Right ventricle myocardium inferior (tissue), 1 donor: ENCODE measurements at regions not wholly inside any gene's neighbourhood (a gene's known extent, or its start where the extent isn't known, plus 50 kb on each side); places are given as distances from the start of the nearest gene placed in this dataset.
"Not testable (repeated sequence)": the region's sequence is repeated elsewhere in the genome, so short reads cannot be mapped to it uniquely, and the experiment has no call there.

Experiments used
- ATAC-seq: fragments of 200-7000 bp; cut with Tn5 transposase; one replicate; pipeline ENCODE4 v1.9.1; 2020; ENCODE audit warnings: mild to moderate bottlenecking, moderate library complexity
- DNase-seq: peaks from one replicate; pipeline ENCODE4 v3.0.0; 2021; ENCODE audit errors: missing footprints
- intact Hi-C: fragments of 100-400 bp; cut with DNase I; formaldehyde crosslinking; loops from one replicate; pipeline ENCODE4 v1.11.0; 2022
- donor health status: DM: no; HTN: yes; CAD: no; lungs with severe emphysema.

DNA sequence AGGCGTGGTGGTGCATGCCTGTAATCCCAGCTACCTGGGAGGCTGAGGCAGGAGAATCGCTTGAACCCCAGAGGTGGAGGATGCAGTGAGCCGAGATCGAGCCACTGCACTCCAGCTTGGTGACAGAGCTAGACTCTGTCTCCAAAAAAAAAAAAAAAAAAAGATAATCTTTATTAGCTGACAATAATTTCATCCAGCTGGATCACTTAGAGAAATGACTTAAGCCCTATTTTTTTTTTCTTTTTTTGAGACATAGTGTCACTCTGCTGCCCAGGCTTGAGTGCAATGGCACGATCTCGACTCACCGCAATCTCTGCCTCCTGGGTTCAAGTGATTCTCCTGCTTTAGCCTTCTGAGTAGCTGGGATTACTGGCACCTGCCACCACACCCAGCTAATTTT, 51.6 kb upstream of the MAP4K4 start:
- intact Hi-C loops, DNase-seq, ATAC-seq: not testable (repeated sequence)

DNA sequence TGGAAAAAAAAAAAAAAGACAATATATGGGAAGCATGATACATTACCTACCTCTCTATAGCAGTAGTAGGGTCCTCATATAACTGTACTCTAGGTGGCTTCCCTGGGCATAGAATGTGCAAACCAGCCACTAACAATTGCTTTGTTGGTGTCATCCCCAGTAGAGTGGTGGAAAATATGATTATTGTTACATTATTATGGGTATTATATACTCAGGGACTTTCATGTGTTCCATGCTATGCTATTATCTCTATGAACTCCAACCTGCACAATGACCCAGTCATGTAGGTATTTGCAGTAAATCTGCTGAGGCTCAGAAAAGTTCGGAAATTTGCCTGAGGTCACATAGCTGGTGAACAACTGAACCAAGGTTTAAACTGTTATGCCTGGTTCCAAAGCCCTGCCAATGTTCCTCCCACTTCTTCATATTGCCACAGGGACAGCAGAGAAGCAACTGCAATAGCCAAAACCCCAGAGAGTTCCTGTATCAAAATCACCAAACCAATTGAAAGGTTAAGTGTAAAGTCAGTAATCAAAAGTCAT, 52.6 kb upstream of the MAP4K4 start:
- no peak for ATAC-seq
- intact Hi-C loops, result no loop called here

DNA sequence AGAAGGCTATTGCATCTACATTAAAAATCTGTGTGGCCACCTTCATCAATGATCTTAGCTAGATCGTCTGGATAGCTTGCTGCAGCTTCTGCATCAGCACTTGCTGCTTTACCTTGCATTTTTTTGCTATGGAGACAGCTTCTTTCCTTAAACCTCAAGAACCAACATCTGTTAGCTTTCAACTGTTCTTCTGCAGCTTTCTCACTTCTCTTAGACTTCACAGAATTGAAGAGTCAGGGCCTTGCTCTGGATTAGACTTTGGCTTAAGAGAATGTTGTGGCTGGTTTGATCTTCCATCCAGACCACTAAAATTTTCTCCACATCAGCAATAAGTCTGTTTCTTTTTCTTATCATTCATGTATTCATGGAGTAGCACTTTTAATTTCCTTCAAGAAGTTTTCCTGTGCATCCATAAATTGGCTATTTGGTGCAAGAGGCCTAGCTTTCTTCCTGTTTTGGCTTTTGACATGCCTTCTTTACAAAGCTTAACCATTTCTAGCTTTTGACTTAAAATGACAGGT, 54.4 kb upstream of the MAP4K4 start:
- ATAC-seq, result no peak
- intact Hi-C loops, result no loop called here
- DNase-seq, result no peak

More for the DNA sequence above, 52.6 kb upstream of the MAP4K4 start:
- DNase-seq, result no peak

DNA sequence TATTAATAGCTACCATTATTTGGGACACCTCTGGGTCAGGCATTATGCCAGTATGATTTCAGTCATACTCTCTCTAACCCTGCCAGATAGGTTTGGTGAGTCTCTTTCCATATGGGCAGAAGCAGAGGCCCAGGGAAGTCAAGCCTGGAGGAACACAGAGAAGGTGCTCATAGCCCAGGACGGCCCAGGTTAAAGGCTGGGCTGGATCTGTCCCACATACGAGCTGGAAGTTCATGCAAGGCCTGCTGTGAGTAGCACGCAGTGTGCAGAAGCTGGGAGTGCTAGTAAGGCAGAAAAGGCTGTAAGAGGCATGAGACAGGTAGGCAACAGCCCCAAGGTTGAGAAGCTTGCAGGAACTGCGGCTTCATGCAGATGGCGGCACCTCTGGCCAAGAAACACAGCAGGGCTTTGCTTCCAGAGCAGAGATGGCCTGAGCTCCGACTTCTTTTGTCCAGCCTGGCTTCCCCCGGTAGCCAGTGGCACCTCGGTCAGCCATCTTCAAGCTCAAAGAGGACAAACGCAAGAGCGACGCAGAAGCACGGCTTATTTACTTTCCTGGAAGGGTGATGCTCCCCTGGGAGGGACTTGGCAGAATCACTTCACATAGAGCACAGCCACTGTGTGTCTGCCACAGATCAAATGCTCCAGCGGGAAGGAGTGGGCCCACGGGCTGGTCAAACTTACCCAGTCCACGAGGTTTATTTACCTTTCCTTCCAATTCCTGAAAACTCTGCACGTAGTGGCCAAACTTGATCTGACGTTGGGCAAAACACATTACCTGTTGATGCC, 58.5 kb upstream of the MAP4K4 start:
- intact Hi-C loops, result no loop called here
- ATAC-seq, result no peak
- DNase-seq, result no peak

DNA sequence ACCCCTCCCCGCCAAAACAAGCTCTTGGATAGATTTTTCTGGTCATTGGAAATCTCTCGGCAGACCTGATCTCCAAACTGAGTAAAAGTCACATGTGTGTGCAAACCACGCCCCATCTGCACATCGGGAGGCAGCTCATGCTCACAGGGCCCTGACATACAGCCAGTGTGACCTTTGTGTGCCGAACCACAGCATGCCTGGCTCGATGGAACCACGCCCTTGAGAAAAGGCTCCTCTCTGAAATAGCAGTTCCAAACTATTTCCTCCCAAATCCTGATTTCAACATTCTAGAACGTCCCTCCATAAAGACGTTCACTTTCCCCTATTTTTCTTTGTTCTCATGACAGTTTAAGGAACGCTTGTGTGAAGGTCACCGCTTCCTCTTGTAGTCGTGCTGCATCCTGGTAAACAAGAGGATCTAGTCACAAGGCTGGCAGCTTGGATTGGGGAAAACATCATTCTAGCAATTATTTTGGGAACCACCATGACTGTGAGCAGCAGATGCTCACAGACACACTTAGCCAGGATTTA, 59.3 kb upstream of the MAP4K4 start:
- intact Hi-C loops, result no loop called here
- DNase-seq, result no peak
- ATAC-seq, result no peak

DNA sequence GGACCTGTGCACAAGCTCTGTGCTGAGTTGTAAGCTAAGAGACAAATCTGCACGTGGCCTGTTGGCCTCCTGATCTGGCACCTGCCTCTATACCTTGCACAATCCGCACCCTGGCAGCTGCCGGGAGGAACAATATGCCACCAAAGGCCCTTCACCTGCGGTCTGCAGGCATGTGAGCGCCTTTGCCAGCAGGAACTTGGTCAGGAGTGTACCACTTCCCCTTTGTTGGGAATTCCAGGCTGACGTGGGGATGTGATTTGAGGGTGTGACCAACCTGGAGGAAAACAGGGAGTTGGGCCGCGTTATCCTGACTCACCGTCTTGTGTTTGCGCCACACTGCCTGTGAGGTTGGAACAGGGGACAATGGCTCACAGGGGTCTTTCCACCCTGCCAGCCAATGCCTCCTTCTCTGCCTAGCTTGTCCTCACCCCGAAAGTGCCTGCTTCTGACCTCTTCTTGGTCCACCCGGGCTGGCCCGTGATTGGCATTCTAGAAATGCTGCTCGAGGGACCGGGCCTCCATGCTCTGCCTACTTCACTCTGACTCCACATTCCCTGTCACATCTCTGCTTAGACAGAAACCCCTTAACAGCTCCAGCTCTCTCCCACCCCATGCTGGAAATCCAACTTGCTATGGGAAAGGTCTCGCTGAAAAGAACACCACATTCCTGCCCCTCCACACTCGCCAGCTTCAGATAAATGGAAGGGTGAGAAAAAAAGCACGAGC, 67.1 kb upstream of the MAP4K4 start:
- DNase-seq, result no peak
- intact Hi-C loops, result no loop called here
- no peak for ATAC-seq

DNA sequence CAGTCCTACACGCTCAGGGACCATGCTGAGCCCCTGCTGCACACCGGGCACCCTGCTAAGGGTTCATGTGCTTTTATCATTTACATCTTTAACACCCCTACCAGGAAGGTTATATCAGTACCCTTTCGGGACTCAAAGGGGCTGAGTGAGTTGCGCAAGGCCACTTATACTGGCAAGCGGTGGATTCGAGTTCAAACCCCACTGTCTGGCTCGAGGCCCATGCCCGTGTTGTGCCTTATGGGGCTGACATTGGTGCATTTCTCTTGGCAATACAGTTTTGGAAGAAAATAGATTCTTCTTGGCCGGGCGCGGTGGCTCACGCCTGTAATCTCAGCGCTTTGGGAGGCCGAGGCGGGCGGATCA, 69.5 kb upstream of the MAP4K4 start:
- DNase-seq (no peak), ATAC-seq (no peak)
- intact Hi-C loops, result no loop called here

DNA sequence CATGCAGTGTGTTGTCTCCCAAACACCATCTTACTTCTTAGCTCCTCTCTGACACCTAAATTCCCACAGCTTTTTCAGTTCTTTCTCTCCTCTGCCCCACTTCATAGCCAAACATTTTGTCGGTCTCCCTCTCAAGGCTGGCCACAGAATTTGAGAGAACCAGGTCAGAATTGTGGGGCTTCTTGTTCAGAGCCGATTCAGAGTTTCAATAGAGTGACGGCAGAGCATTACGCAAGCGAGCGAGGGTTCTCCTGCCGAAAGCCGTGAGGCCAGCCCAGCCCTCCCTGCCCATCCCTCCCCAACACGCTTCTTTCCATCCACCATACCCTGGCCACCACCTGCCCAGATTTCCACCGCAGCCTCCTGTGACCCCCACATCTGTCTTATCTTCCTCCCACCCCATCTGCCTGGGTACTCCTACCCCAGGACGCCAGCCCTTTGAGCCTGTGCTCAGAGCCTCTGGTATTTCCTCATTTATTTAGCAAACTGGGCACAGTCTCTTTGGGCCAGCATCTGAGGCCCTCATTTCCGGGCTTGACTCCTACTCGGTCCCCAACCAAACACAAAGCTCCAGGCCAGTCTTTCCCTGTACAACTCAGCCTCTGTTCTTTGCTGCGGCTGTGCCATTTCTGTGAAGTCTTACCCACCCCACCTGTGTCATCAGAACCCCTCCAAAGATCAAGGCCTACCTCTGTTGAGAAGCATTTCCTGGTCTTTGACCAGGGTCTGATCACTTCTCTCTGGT, 70.0 kb upstream of the MAP4K4 start:
- DNase-seq (no peak), ATAC-seq (no peak)
- intact Hi-C loops, result no loop called here

DNA sequence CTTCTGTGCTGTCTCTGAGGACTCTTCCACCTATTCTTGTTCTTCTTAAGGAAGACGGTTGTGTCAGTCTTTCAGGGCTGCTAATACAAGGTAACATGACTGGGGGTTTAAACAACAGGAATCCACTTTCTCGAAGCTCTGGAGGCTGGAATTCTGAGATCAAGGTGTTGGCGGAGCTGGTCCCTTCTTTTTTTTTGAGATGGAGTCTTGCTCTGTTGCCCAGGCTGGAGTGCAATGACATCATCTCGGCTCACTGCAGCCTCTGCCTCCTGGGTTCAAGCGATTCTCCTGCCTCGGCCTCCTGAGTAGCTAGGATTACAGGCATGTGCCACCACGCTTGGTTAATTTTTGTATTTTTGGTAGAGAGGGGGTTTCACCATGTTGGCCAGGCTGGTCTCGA, 71.7 kb upstream of the MAP4K4 start:
- DNase-seq, ATAC-seq, intact Hi-C loops: not testable (repeated sequence)

DNA sequence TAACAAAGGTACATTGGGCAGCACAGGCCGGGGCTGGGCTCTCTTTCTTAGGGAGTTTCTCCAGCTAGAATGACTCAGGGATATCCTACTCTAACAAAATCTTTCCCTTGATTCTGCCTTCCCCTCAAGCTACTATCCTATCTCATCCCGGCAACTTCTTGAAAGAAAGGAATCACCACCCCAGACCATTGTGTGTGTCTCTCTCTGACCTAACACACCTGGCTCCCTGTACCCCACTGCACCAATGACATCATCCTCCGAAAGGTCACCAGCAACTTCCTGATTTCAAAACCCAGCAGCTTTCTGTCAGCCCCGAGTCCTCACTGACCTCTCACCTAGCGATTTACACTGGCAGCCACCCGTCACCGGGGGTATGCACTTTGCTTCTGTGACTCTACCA, 72.1 kb upstream of the MAP4K4 start:
- no peak for ATAC-seq
- intact Hi-C loops, result no loop called here
- DNase-seq, result no peak

DNA sequence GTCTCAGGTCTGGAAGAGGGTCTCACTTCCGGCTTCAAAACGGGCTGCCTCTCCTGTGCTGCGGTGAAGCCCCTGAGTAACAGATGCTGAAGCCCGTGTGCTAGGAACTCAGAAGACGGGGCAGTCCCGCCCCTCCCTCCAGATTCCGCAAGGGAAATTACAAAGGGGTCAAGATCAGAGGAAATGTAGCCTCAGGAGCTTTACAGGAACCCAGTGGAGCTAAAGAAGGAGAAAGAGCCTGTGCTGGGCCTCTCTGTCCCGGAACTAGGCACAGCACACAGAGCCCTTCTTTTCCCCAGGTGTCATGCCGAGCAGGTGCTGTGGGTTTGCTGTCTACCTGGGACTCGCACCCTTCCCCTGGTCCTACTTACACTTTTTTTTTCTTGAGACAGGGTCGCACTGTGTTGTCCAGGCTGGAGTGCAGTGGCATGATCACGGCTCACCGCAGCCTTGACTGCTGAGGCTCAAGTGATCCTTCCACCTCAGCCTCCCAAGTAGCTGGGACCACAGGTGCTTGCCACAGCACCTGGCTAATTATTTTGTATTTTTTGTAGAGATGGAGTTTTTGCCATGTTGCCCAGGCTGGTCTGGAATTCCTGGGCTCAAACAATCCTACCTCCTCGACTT, 72.7 kb upstream of the MAP4K4 start:
- ATAC-seq, result no peak
- no peak for DNase-seq
- intact Hi-C loops, result no loop called here

DNA sequence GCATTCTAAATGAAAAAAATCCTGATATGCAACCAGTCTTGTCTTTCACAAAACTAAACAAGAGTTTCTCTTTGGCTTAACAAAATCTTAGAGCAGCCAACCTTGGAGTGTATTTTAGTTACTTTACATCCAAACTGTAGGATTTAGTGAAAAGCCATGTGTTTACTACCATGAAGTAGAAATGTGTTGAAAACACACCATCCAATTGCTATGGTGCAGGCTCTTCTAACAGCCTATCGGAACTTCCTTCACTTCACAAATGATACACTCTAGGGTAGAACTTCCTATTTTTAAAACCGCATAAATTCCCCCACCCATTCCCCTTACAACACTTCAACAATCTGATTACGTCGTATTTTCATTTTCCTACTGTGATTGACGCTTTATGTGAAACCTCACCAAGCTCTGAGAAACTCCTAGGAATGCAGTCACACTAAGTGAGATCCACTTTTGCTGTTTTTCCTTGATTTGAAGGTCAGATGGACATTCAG, 74.4 kb upstream of the MAP4K4 start:
- no peak for DNase-seq
- ATAC-seq, result no peak
- intact Hi-C loops, result no loop called here

DNA sequence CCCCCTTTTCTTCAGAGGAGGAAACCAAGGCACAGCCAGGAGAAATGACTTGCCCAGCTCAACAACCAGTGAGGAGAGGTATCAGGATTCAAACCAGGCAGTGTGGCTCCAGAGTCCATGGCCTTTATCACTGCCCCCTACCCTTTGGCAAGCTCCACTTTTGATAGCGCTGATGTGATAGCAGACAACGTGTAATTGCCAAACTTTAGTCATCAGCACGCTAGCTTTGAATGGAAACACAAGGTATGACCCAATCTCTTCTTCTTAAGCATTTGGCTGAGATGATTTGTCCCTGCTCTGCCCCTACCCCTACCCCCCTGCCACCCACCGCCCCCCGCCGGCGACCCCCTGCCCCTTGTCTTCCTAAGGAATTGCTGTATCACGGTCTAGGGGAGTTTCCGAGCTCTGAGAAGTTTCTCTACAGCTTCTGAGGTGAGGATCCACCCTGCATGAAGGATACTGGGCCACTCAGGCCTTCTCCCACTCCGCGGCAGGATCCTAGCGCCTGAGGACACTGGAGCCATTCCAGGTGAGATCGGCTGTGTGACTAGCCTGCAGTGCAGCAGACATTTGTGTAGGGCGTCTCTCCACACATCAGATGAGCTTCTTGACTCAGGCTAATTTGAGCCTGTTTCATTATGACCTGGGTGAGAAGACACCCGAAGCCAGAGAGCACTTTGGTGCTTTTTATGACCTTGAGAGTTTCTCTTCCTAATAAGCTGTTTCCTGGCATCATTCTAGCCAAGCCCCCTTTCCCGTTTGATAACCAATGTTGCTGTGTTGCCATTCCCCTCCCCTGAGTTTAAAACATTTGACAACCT, 75.1 kb upstream of the MAP4K4 start:
- intact Hi-C loops, result no loop called here

DNA sequence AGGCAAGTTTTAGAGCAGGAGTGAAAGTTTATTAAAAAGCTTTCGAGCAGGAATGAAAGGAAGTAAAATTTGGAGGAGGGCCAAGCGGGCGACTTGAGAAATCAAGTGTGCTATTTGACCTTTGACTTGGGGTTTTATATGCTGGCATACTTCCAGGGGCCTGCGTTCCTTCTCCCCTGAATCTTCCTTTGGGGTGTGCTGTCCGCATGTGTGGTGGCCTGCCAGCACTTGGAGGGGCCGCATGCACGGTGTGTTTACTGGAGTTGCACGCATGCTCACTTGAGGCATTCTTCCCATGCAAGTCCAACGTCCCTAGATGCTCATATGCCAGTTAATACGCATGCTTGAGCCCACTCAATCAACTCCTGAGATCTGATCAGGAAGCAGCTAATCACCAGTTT, 78.3 kb upstream of the MAP4K4 start:
- DNase-seq, result no peak
- intact Hi-C loops, result no loop called here
- no peak for ATAC-seq

More for the DNA sequence above, 75.1 kb upstream of the MAP4K4 start:
- ATAC-seq (no peak), DNase-seq (no peak)

DNA sequence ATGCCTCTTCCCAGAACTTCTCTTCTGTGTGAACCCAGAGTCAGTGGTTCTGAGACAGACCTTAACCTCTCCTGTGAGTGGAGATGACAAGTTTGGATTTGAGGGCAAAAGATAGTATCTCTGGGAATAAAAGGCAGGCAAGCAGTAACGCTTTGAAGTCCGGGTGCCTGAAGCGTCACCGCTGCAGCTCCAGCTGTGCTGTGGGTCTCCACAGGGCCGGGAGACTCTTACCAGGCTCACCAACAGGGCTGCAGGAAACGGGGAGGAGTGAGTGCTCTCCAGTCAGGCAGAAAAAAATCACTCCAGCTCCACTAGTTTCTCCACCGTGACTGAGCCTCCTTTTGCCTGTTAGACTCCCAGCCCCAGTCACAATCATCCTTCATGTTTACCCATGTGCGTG, 79.7 kb upstream of the MAP4K4 start:
- DNase-seq (no peak), ATAC-seq (no peak)
- intact Hi-C loops, result no loop called here

DNA sequence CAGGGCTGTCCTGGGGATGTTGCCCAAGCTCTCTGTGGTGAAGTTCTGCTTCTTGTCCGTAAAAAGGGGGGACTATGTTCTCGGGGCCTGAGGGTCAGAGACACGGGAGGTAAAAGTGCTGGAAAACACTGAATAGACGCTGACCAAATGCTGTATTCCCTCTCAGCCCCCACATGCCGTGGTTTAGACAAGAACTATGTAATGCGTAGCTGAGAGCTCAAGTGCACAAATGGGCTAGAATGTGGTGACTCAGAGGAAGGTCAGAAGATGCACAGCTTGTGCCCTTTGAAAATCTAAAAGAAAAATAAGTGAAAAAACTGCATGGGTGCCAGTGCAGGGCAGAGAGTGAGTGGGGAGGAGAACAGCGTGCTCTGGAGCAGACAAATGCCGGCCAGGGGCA, 80.3 kb upstream of the MAP4K4 start:
- DNase-seq (no peak), ATAC-seq (no peak)
- intact Hi-C loops, result no loop called here

DNA sequence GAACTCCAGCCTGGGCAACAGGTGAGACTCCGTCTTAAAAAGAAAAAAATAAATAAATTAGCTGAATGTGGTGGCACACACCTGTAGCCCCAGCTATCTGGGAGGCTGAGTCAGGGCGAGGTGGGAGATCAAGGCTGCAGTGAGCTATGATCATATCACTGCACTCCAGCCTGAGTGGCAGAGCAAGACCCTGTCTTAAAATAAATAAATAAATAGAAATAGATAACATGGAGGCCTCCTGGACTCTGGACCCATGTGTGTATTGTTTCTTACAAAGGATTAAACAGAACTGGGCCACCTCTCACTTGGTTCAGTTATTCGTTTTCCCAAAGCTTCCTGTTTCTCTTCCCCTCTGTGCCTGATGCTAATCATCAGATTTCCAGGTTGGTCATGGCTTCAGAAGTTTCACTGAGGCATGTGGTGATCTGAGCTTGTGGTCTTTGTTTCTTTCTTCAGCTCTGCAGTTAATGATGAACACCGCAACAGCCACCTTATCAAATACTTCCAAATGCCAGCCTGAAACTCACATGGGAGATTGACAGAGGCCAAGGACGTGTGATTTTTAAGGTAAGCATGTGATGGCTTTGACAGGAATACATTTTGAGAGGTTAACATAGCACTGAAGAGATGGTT, 83.3 kb upstream of the MAP4K4 start:
- ATAC-seq (no peak), DNase-seq (no peak)
- intact Hi-C loops, result no loop called here
